Common myeloid progenitor, CD34-positive (primary cell): ENCODE measurements at regions not wholly inside any gene's neighbourhood (a gene's known extent, or its start where the extent isn't known, plus 50 kb on each side); places are given as distances from the start of the nearest gene placed in this dataset.

Experiments
- CTCF ChIA-PET: fragments of 350-600 bp; sonication (Branson Sonifier 250); formaldehyde crosslinking; loops from one replicate; lab custom pipeline; 2021; ENCODE audit warnings: antibody characterized with exemption; lab: Charles Lee
- POLR2A ChIA-PET: fragments of 350-600 bp; sonication (Branson Sonifier 250); formaldehyde crosslinking; loops from one replicate; lab custom pipeline; 2021; ENCODE audit warnings: antibody characterized with exemption; lab: Charles Lee
- DNase-seq, 3 donors: peaks; one replicate each; pipeline versions ENCODE4 v3.0.0 to v3.0.0-alpha.2; 2013
- H3K27ac ChIP-seq, 2 experiments: 1 replicate in 1 of 2; 2 replicates in 1 of 2; pipeline ENCODE4 v1.7.0; 2013; ENCODE audit warnings: inconsistent platforms in 2 of 2, low read length in 2 of 2, mild to moderate bottlenecking in 2 of 2, low read depth in 1 of 2, moderate library complexity in 1 of 2; ENCODE audit not compliant: severe bottlenecking in 2 of 2, insufficient read depth in 1 of 2, poor library complexity in 1 of 2
- H3K27me3 ChIP-seq, 5 experiments: replicated peaks in 2 of 5; 1 replicate in 3 of 5; 2 replicates in 2 of 5; pipeline versions ENCODE4 v1.6.1 to v1.7.0; 2013; ENCODE audit warnings: low read length in 4 of 5, mild to moderate bottlenecking in 2 of 5, moderate library complexity in 2 of 5, inconsistent platforms in 1 of 5; ENCODE audit not compliant: insufficient read depth in 5 of 5, control insufficient read depth in 4 of 5
- H3K36me3 ChIP-seq, 4 experiments: 1 replicate in 2 of 4; 2 replicates in 2 of 4; pipeline versions ENCODE4 v1.6.1 to v1.7.0; 2013; ENCODE audit warnings: low read length in 3 of 4, control low read depth in 1 of 4, mild to moderate bottlenecking in 1 of 4; ENCODE audit not compliant: control insufficient read depth in 4 of 4, insufficient read depth in 4 of 4
- H3K4me1 ChIP-seq, 4 experiments: 1 replicate in 3 of 4; 2 replicates in 1 of 4; pipeline versions ENCODE4 v1.6.1 to v1.7.1; 2013; ENCODE audit warnings: low read length in 3 of 4, mild to moderate bottlenecking in 3 of 4, control low read depth in 1 of 4, inconsistent platforms in 1 of 4, moderate library complexity in 1 of 4; ENCODE audit not compliant: control insufficient read depth in 4 of 4, insufficient read depth in 4 of 4; ENCODE audit errors: control extremely low read depth in 1 of 4
- H3K4me3 ChIP-seq, 7 experiments: 1 replicate in 4 of 7; 2 replicates in 3 of 7; pipeline versions ENCODE4 v1.5.1 to v1.7.0; 2013; ENCODE audit warnings: mild to moderate bottlenecking in 7 of 7, low read length in 6 of 7, moderate library complexity in 6 of 7, inconsistent platforms in 2 of 7, low read depth in 2 of 7, control low read depth in 1 of 7; ENCODE audit not compliant: insufficient read depth in 4 of 7, control insufficient read depth in 1 of 7; ENCODE audit errors: extremely low read depth in 1 of 7
- H3K9me3 ChIP-seq, 5 experiments: 1 replicate in 4 of 5; 2 replicates in 1 of 5; pipeline versions ENCODE4 v1.6.1 to v1.7.1; 2013; ENCODE audit warnings: low read length in 4 of 5, mild to moderate bottlenecking in 2 of 5, inconsistent platforms in 1 of 5, low read depth in 1 of 5, moderate library complexity in 1 of 5; ENCODE audit not compliant: control insufficient read depth in 4 of 5, insufficient read depth in 2 of 5; ENCODE audit errors: control extremely low read depth in 1 of 5
- WGBS: methylation state at CpG from one replicate; pipeline ENCODE4 v1.1.5; 2013; ENCODE audit not compliant: insufficient coverage; 5-methylcytosine and 5-hydroxymethylcytosine counted together

GRCh38 chr7:86955895-86956503 lies 103.5 kb downstream of the ELAPOR2 start:
- DNase-seq, result peak in 2 of 3 donors; percentile 4 to 26
- WGBS, result no CpG with 5 or more reads among the region's 1 CpG
- Histone ChIP-seq H3K9me3 (peaks cover 0 to 3% (median 0%) of the 10 kb centered on the region in 5 experiments), H3K27me3 (no peaks in the 10 kb centered on the region), H3K36me3 (no peaks in the 10 kb centered on the region), H3K4me3 (no peak overlapping the region), H3K27ac (no peak overlapping the region), H3K4me1 (no peaks in the 10 kb centered on the region)
- ChIA-PET POLR2A (no interaction called here), CTCF (interaction anchor here (0.6 to 1.0 kb wide), 2 partner anchors 13 to 22 kb away, joined by 3 to 4 read pairs; no protein-coding TSS in a partner anchor)

GRCh38 chr7:86954971-86955370 lies 104.5 kb downstream of the ELAPOR2 start:
- Histone ChIP-seq H3K9me3 (peaks cover 0 to 3% (median 0%) of the 10 kb centered on the region in 5 experiments), H3K36me3 (no peaks in the 10 kb centered on the region), H3K27me3 (no peaks in the 10 kb centered on the region), H3K27ac (no peak overlapping the region), H3K4me1 (no peaks in the 10 kb centered on the region), H3K4me3 (no peak overlapping the region)
- ChIA-PET CTCF (no interaction called here), POLR2A (no interaction called here)
- no peak for DNase-seq

GRCh38 chr7:86953653-86954336 lies 105.7 kb downstream of the ELAPOR2 start:
- WGBS, result 100% methylated on average over 1 of the region's 3 CpGs
- H3K9me3 ChIP-seq, result no peaks in the 10 kb centered on the region
- CTCF ChIA-PET, result interaction anchor here (1.1 kb wide), 1 partner anchor 59 kb away, joined by 3 read pairs; no protein-coding TSS in a partner anchor
- no peak overlapping the region for H3K4me3 ChIP-seq
- POLR2A ChIA-PET, result no interaction called here
- no peaks in the 10 kb centered on the region for H3K27me3 ChIP-seq
- H3K4me1 ChIP-seq, result no peaks in the 10 kb centered on the region
- no peaks in the 10 kb centered on the region for H3K36me3 ChIP-seq
- H3K27ac ChIP-seq, result no peak overlapping the region
- no peak for DNase-seq

- POLR2A ChIA-PET, result no interaction called here
- no peak overlapping the region for H3K4me3 ChIP-seq
- H3K27ac ChIP-seq, result no peak overlapping the region
- no peaks in the 10 kb centered on the region for H3K4me1 ChIP-seq
- H3K9me3 ChIP-seq, result no peaks in the 10 kb centered on the region
- no peaks in the 10 kb centered on the region for H3K36me3 ChIP-seq
- no peaks in the 10 kb centered on the region for H3K27me3 ChIP-seq
- DNase-seq, result no peak
- CTCF ChIA-PET, result interaction anchor here (1.1 kb wide), 1 partner anchor 60 kb away, joined by 3 read pairs; no protein-coding TSS in a partner anchor
Measured at GRCh38 chr7:86953219-86953618, 106.2 kb downstream of the ELAPOR2 start.

GRCh38 chr7:86951895-86952294 lies 107.6 kb downstream of the ELAPOR2 start:
- Histone ChIP-seq H3K4me3 (no peak overlapping the region), H3K36me3 (no peaks in the 10 kb centered on the region), H3K4me1 (no peaks in the 10 kb centered on the region), H3K27ac (no peak overlapping the region), H3K27me3 (no peaks in the 10 kb centered on the region), H3K9me3 (no peaks in the 10 kb centered on the region)
- POLR2A ChIA-PET, result no interaction called here
- CTCF ChIA-PET, result interaction anchor here (0.6 kb wide), 1 partner anchor 10 kb away, joined by 3 read pairs; no protein-coding TSS in a partner anchor
- DNase-seq, result no peak

GRCh38 chr7:86950944-86951343 lies 108.5 kb downstream of the ELAPOR2 start:
- no peaks in the 10 kb centered on the region for H3K27me3 ChIP-seq
- H3K4me3 ChIP-seq, result no peak overlapping the region
- no CpG with 5 or more reads among the region's 1 CpG for WGBS
- ChIA-PET CTCF (interaction anchor here (1.7 kb wide), 1 partner anchor 10 kb away, joined by 5 read pairs; no protein-coding TSS in a partner anchor), POLR2A (no interaction called here)
- no peaks in the 10 kb centered on the region for H3K9me3 ChIP-seq
- H3K4me1 ChIP-seq, result no peaks in the 10 kb centered on the region
- no peaks in the 10 kb centered on the region for H3K36me3 ChIP-seq
- DNase-seq, result no peak
- H3K27ac ChIP-seq, result no peak overlapping the region

GRCh38 chr7:86950360-86950759 lies 109.1 kb downstream of the ELAPOR2 start:
- H3K9me3 ChIP-seq, result no peaks in the 10 kb centered on the region
- WGBS, result 93% methylated on average over 3 of the region's 4 CpGs
- ChIA-PET POLR2A (no interaction called here), CTCF (interaction anchor here (0.8 to 1.7 kb wide), 2 partner anchors 9 to 109 kb away, joined by 3 to 5 read pairs; partner anchors contain the start of gene ELAPOR2)
- no peak overlapping the region for H3K4me3 ChIP-seq
- H3K36me3 ChIP-seq, result no peaks in the 10 kb centered on the region
- H3K4me1 ChIP-seq, result no peaks in the 10 kb centered on the region
- no peaks in the 10 kb centered on the region for H3K27me3 ChIP-seq
- DNase-seq, result no peak
- H3K27ac ChIP-seq, result no peak overlapping the region
